ENCODE measurements at regions not wholly inside any gene's neighbourhood (a gene's known extent, or its start where the extent isn't known, plus 50 kb on each side); places are given as distances from the start of the nearest gene placed in this dataset.

DNA sequence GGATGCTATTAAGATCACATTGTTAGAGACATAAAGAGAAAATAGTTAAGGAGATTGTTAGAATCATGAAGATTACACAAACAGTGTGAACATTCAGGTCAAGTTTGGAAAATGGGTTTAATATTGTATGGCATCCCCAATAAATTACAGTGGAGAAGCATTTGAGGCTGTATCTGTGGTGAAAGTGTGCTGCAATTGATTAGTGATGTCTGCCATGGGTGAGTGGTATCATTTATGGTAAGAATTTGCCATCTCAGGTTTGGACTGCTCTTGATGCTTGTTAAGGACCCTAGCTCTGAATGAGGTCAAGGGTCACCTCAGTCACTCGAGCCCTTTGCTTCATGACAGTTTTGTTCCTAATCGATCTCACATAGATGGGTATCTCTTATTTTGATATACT is 265.7 kb upstream of the SRRM4 start:
- no peak for TF ChIP-seq RBBP5 (IDR thresholded peaks at IDR 0.05; ENCODE audit: borderline replicate concordance, insufficient read depth, low read length, poor library complexity, severe bottlenecking)
- TF ChIP-seq, protein P1, sequence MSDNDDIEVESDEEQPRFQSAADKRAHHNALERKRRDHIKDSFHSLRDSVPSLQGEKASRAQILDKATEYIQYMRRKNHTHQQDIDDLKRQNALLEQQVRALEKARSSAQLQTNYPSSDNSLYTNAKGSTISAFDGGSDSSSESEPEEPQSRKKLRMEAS (CRISPR knock-in tag; IDR thresholded peaks at IDR 0.05): no peak
- TF ChIP-seq, protein P2, sequence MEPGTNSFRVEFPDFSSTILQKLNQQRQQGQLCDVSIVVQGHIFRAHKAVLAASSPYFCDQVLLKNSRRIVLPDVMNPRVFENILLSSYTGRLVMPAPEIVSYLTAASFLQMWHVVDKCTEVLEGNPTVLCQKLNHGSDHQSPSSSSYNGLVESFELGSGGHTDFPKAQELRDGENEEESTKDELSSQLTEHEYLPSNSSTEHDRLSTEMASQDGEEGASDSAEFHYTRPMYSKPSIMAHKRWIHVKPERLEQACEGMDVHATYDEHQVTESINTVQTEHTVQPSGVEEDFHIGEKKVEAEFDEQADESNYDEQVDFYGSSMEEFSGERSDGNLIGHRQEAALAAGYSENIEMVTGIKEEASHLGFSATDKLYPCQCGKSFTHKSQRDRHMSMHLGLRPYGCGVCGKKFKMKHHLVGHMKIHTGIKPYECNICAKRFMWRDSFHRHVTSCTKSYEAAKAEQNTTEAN (CRISPR knock-in tag; IDR thresholded peaks at IDR 0.05): no peak
- TF ChIP-seq, protein P3, sequence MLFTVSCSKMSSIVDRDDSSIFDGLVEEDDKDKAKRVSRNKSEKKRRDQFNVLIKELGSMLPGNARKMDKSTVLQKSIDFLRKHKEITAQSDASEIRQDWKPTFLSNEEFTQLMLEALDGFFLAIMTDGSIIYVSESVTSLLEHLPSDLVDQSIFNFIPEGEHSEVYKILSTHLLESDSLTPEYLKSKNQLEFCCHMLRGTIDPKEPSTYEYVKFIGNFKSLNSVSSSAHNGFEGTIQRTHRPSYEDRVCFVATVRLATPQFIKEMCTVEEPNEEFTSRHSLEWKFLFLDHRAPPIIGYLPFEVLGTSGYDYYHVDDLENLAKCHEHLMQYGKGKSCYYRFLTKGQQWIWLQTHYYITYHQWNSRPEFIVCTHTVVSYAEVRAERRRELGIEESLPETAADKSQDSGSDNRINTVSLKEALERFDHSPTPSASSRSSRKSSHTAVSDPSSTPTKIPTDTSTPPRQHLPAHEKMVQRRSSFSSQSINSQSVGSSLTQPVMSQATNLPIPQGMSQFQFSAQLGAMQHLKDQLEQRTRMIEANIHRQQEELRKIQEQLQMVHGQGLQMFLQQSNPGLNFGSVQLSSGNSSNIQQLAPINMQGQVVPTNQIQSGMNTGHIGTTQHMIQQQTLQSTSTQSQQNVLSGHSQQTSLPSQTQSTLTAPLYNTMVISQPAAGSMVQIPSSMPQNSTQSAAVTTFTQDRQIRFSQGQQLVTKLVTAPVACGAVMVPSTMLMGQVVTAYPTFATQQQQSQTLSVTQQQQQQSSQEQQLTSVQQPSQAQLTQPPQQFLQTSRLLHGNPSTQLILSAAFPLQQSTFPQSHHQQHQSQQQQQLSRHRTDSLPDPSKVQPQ (CRISPR knock-in tag; IDR thresholded peaks at IDR 0.05; ENCODE audit: borderline replicate concordance): no peak
- TF ChIP-seq YY1 (IDR thresholded peaks at IDR 0.05; ENCODE audit: borderline replicate concordance in 1 of 3, control insufficient read depth in 1 of 3, extremely low read depth in 1 of 3, insufficient read depth in 3 of 3, insufficient read length in 1 of 3, insufficient replicate concordance in 2 of 3, low read depth in 1 of 3, low read length in 2 of 3): no peak
- TF ChIP-seq TAF15 (IDR thresholded peaks at IDR 0.05; ENCODE audit: low read depth, low read length): no peak
- TF ChIP-seq, protein P4, sequence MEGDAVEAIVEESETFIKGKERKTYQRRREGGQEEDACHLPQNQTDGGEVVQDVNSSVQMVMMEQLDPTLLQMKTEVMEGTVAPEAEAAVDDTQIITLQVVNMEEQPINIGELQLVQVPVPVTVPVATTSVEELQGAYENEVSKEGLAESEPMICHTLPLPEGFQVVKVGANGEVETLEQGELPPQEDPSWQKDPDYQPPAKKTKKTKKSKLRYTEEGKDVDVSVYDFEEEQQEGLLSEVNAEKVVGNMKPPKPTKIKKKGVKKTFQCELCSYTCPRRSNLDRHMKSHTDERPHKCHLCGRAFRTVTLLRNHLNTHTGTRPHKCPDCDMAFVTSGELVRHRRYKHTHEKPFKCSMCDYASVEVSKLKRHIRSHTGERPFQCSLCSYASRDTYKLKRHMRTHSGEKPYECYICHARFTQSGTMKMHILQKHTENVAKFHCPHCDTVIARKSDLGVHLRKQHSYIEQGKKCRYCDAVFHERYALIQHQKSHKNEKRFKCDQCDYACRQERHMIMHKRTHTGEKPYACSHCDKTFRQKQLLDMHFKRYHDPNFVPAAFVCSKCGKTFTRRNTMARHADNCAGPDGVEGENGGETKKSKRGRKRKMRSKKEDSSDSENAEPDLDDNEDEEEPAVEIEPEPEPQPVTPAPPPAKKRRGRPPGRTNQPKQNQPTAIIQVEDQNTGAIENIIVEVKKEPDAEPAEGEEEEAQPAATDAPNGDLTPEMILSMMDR (IDR thresholded peaks at IDR 0.05 in 2 of 3, conservative IDR thresholded peaks at IDR 0.05 in 1 of 3; ENCODE audit: insufficient read depth in 2 of 3, low read depth in 1 of 3, low read length in 3 of 3): no peak
- no peak for TF ChIP-seq PHF8 (IDR thresholded peaks at IDR 0.05; ENCODE audit: borderline replicate concordance, low read length)
- TF ChIP-seq, protein P5, sequence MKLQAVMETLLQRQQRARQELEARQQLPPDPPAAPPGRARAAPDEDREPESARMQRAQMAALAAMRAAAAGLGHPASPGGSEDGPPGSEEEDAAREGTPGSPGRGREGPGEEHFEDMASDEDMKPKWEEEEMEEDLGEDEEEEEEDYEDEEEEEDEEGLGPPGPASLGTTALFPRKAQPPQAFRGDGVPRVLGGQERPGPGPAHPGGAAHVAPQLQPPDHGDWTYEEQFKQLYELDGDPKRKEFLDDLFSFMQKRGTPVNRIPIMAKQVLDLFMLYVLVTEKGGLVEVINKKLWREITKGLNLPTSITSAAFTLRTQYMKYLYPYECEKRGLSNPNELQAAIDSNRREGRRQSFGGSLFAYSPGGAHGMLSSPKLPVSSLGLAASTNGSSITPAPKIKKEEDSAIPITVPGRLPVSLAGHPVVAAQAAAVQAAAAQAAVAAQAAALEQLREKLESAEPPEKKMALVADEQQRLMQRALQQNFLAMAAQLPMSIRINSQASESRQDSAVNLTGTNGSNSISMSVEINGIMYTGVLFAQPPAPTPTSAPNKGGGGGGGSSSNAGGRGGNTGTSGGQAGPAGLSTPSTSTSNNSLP (IDR thresholded peaks at IDR 0.05; ENCODE audit: borderline replicate concordance, low read depth, low read length): no peak
- no peak for TF ChIP-seq KDM4B (IDR thresholded peaks at IDR 0.05; ENCODE audit: borderline replicate concordance in 2 of 2, low read depth in 1 of 2)
